ENCODE measurements at regions not wholly inside any gene's neighbourhood (a gene's known extent, or its start where the extent isn't known, plus 50 kb on each side); places are given as distances from the start of the nearest gene placed in this dataset.
"Not testable (repeated sequence)": the region's sequence is repeated elsewhere in the genome, so short reads cannot be mapped to it uniquely, and the experiment has no call there.

DNA sequence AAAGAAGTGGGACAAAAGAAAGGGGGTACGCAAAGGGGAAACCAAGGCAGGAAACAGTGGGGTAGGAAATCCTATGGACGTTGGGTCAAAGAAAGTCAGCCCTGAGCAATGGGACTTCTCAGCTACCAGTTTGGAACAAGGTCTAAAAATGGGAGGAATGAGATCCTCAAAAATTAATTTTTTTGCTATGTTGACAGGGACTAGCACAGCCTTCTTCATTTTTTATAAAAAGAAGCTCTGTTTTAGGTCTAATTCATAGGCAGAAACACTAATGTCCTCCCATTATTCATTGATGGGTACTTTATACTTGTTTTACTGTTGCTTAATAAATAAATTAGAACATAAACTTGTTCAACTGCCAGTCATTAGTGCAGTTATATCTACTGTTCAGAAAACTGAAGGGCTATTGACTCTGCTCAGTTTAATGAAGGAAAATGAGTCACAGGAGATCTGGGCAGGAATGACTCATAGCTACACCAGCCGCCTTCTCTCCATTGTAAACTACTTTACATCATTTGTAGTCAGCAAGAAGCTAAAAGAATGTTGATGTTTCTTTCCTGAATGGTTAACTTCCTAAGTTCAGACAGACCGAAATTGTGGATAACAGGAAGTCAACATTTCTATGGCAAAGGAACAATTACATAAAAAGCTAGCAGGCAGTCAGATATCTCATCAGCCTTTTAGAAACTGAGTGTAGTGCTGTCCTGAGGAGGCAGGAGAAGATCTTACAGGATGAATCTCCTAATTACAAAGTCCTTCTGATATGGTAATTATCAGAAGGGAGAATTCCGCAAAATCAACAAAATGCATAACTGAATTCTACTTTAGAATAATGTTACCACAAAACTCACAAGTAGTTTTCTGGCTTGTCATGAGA is 356.4 kb upstream of the PKN2 start:
- peak; percentile 4 for DNase-seq

DNA sequence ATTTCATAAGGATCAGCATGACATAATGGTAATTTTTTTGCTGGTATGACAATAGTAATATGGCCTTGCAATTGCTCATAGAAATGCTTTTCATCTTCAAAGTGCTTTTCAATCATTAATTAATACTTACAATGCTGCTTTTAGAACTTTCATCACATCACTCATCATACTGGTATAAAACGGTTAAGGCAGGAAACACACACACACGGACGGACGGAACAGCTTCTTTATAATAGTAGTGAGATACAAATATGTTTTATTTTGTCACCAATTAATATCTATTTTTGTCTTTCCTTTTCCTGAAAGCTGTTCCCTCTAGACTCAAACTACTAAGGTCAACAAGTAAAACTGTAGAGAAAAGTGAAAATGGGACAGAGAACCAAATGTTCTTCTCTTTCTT is 353.9 kb upstream of the PKN2 start:
- no peak for DNase-seq

DNA sequence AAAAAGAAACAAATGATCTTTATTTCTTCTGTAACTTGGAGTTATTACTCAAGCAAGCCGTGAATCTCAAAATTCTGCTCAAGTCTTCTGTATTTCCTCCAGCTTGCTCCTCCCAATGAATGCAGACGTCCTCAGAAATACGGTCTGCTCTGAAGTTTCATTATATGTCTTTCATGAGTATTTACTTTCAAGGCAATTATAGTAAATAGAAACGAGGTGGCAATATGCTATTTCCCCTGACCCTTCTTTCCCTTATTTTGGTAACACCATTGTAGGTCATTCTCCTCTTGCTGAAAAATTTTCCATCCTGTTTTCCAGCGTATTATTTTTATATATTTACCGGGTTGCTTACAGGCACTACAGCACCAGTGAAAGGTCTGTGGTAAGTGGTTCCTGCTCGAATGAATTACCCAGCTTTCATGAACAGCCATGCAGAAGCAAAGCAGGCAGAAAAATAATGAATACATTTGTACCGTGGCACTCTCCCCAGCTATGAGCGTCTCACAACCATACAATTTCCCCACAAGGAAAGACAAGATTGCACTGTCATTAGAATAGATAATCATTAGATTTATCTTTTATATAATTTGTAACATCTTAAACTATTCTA is 350.9 kb upstream of the PKN2 start:
- no peak for DNase-seq

DNA sequence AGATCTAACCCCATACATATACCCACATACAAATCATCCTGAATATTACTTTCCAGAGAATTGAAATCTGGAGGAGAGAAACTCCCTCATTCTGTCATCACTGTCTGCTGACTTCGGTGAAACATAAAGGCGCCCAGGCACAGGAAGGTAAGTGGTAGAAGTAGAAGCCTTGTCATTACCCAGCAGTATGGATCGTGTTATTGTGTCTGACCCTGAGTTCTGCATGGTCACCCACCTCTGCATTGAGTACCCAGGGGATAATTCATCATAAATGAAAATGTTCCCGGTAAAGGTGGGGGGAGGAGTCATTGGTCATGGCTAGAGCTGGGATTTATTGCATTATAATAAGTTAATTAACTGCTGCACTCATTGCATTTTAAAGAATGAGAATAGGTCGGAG is 342.6 kb upstream of the PKN2 start:
- DNase-seq: no peak

DNA sequence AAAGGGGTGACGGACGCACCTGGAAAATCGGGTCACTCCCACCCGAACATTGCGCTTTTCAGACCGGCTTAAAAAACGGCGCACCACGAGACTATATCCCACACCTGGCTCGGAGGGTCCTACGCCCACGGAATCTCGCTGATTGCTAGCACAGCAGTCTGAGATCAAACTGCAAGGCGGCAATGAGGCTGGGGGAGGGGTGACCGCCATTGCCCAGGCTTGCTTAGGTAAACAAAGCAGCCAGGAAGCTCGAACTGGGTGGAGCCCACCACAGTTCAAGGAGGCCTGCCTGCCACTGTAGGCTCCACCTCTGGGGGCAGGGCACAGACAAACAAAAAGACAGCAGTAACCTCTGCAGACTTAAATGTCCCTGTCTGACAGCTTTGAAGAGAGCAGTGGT is 342.0 kb upstream of the PKN2 start:
- not testable (repeated sequence) for DNase-seq

DNA sequence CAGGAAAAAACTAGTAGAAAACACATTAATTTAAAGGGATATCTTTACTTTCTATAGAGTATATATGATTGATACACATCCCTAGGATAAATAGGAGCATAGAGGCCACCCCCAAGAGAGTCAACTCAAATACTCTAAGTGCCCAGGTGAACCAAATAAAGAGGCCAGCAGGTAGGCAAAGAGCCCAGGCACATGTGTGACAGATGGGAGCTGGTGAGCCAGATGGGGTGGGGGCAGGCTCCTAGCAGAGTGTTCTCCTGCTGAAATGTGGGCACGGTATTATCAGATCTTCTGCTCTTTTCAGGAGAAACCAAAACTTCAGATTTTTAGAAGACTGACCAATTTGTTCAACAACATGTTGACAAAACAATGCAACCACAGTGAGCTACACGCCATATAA is 333.4 kb upstream of the PKN2 start:
- DNase-seq: no peak

DNA sequence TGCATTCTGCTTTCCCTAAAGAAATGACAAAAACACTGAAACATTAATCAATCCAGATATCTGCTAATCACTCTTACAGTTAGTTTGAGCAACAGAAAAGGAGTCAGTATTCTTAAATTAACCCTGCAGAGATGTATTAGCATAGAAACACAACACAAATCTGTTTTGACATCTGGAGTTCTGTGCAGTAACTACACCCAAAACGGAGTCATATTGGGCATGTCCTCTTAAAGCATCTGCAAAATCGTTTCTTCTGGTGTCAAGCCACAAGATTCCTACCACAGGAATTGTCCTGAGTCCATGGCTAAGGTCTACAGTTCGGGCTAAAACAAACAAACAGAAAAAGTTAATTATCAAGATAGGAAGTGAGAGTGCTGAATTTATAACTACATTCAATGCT is 332.1 kb upstream of the PKN2 start:
- DNase-seq: no peak

DNA sequence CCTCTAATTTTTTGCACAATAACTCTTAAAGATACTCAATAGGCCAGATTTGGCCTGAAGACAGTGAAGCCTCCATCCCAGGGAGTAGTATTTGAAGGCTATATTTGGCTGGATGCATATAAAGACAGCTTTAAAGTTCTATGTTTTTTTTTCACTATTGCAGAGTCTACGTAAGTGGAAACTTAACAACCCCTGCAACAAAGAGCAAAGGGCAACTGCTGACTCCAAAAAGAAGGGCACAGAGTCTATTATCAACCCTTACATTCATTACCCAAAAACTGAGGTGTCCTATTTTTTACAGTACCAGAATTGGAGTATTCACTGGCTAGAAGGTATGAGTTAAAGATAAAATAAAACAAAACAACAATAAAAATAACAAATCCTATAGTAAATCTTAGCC is 329.8 kb upstream of the PKN2 start:
- no peak for DNase-seq

DNA sequence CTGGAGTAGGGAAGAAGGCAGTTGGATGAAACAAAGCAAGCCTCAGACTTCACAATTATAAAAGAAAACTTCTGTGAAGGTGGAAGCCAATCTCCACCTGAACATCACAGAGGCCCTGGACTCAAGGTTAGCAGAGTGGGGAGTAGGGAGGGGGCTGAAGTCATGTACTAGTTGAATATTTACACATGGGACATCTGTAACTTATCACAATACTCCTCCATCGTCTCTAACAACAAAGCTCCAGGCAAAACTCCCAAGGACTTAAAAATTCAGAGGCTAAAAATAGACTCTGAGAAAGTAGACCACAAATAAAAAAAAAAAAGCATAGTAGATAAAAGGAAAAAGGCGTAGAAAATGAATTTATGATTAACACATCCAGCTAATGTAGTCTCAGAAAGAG is 326.3 kb upstream of the PKN2 start:
- DNase-seq: no peak

DNA sequence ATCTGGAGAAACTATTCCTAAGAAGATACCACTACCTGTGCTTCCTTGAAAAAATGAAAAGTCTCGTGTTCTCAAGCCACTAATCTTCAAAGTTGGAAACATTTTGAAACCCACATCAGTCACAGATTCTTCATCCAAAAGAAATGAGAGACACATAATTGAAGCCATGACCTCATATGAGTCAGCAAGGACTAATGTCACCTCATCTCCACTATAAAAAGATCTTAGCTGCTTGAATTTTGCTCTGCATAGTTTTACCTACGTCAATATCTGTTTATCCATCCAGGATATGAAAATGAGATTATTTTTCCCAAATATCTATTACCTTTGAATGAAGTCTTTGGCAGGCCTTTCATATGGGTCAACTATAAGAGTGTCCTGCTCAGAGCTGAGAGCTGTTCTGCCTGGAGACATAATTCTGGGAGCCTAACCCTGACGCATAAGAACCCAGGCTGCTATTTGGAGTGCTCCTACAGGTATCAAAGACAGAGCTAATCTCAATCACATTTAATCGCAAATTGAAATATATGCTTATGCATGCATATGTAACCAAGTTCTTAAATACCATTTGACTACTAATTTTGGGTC is 312.5 kb upstream of the PKN2 start:
- no peak for DNase-seq

DNA sequence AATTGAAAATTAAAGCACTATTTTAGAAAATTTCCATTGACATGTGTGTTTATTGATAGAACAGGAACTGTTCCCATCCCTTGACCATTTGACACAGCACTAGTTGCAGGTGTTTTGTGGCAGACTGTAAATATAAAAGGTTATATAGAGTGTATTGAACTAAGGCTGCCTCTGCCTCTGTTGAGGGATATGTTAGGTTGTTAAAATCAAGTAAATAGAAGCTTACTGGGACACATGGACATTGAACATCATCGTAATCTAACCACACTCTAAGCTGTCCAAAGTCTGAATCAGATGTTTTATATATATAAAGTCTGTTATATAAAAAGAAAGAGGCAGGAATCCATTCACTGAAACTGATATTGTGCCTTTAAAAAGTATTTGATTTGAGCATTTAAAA is 308.1 kb upstream of the PKN2 start:
- no peak for DNase-seq

DNA sequence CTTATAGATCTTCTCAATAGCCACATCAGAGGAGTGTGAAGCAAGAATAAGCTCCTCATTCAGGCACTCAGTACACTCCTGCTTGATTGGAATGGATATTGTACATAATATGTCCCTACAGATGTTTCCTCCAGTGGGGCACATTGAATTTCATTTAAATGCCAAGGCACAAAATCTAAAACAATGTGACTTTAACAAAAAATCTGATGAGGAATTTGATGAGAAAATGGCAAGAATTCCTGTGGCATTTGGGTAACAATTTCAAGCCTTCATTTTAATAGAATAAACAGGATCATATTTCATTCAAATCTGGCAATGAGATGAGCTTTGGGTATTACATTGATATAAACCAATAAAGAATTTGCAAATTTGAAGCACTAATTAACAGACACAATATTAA is 307.7 kb upstream of the PKN2 start:
- DNase-seq: no peak

DNA sequence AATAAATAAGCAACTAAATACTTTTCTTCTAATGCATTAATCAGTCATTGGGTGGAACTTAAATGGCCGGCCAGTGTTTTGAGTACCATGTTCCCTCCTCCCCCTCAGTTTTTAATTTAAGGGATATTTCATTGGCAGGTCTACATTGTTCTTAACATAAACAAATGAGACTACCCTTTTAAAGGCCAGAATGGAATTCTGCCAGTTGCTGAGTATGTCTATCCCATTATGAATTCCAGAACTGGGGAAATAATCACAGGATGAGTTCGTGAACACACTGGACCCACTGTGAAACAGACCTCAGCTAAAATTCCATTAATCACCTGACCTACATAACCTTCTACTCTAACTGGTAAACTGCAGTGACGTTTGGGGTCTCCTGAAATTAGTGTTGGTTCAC is 305.5 kb upstream of the PKN2 start:
- no peak for DNase-seq

DNA sequence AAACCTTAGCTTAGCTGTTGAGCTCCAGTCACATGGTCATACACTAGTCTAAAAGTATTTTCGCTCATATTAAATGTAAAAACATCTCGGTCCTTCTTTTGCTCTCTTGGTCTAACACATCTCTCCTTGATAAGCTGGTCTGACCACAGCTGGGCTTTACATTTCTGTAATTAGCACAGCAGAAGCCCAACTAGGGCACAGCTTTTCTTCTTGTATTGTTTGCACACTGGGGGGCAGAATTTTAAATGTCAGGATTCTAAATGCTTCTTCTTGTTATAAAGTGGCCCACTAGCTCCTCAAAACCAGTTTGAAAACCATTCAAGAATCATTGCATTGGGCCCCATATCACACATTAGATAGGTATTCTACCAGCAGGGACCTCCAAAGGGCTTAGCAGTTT is 289.1 kb upstream of the PKN2 start:
- peak; percentile 24 for DNase-seq

DNA sequence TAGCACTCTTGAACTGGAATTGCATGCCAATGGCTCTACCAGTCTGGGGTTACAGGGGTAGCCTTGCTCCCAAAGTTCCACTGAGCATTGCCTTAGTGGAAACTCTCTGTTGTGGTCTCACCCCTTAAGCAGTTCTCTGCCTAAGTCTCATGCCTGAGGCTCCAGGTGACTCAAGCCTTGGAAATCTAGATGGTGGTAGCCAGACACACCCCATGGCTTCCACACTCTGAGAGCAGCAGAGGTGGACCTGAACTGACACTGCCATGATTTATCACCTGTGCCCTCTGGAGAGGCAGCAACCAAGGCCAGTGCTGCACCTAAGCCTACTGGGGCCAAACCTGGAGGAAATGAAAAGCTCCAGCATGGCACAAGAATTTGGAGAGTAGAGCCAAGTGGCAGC is 285.7 kb upstream of the PKN2 start:
- no peak for DNase-seq

DNA sequence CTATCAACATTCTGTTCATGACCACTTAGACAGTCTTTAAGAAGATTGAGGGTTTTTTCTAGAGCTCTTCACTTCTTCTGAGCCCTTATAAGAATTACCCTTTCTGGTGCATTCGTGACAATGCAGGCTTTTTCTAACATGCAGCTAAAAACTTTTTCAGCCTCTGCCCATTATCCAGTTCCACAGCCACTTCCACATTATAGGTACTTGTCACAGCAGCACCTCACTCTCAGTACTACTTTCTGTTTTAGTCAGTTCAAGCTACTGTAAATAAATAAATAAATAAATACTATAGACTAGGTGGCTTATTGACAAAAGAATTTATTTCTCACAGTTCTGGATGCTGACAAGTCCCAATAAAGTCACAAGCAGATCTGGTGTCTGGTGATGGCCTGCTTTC is 284.4 kb upstream of the PKN2 start:
- no peak for DNase-seq

DNA sequence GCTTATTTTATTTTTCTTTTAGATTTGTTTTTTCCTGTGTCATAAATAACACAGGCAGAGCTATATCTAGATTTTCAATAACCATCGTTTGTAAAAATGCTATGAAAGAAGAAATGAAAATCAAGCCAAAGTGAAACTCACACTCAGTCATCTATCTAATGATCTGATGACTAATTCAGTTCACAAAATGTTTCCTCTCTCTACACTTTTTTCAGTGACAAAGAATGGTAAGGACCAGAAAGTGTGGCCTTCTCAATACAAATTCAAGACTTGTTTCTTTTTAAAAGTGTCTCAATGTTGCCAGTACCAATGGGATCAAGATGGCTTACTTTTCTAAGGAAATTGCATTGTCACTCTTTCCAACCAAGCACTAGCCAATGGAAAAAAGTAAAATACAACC is 282.8 kb upstream of the PKN2 start:
- DNase-seq: peak; percentile 2

DNA sequence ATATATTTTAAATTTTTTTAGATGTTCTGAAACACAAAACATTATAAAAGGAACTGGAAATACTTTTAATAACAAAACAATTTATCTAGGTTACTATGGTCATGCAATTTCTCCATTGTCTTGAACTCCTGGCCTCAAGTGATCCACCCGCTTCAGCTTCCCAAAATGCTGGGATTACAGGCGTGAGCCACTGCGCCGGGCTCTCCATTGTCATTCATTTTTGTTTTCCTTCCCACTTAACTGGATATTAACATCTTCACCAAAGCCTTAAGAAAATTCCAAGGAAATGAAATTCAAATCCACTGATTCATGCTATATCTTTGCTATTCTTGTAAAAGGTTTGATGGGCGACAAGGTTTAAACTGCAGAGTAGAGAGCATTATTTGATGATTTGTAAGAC is 279.5 kb upstream of the PKN2 start:
- DNase-seq: no peak

DNA sequence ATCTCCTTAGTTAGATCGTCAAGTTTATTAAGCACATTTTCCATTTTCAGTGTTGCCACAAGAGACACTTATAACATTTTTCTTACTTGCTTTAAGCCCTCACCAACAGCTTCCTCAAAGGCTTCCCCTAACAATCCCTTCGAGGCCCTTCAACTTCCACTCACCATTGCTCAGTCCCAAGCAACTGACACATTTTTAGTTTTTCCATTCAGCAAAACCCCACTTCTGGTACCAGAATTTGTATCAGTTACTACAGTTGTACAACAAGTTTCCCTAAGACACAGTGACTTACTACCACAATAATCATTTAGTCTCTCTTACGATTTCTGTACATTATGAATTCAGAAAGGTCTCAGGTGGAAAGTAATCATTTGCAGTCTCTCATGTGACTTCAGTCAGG is 276.8 kb upstream of the PKN2 start:
- DNase-seq: no peak

DNA sequence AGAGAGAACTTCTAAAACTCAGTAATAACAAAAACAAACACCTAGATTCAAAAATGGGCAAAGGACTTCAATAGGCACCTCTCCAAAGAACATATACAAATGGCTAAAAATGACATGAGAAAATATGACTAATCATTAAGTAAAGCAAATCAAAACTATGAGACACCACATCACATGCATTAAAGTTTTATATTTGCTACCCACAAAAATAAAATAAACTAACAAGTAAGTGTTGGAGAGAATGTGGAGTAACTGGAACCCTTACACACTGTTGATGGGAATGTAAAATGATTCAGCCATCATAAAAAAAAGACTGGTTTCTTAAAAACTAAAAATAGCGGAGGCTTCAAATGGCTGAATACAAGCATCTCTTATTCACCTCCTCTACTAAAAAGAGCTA is 262.1 kb upstream of the PKN2 start:
- no peak for DNase-seq

DNA sequence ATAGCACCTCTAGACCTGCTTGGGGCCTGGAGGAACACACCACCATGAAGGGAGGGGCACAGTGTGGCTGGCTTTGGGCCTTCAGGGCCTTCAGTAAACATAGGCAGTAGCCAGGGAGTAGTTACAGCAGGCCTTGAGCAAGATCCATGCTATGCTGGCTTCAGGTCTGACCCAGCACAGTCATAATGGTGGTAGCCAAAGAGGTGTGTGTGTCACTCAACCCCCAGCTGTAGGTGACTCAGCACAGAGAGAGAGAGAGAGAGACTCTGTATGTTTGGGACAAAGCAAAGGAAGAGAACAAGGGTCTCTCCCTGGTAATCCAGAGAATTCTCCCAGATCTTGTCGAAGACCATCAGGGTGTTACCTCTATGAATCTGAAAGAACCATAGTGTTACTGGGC is 250.5 kb upstream of the PKN2 start:
- DNase-seq: no peak

DNA sequence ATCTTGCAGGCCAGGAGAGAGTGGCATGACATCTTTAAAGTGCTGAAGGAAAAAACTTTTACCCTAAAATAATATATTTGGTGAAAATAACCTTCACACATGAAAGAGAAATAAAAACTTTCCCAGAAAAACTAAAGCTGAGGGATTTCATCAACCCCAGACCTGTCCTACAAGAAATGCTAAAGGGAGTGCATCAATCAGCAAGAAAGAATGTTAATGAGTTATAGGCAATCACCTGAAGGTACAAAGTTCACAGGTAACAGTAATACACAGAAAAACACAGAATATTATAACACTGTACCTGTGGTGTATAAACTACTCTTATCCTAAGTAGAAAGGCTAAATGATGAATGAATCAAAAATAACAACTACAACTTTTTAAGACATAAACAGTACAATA is 249.2 kb upstream of the PKN2 start:
- no peak for DNase-seq

DNA sequence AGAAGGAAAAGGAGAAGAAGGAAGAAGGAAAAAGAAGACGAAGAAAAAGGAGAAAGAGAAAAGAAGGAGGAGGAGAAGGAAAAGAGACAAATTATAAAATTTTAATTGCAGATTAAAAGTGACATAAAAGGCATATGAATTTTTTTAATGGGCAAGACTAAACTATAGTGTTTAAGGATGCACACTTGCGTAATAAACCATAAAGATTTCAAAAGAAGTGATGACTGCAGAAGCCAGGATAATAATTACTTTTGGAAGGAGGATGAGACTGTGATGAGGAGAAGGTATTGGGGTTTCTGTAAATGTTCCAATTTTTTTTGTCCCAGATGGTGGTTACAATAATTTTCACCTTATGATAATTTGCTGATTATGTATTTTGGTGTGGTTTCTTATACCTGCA is 243.1 kb upstream of the PKN2 start:
- DNase-seq: no peak

DNA sequence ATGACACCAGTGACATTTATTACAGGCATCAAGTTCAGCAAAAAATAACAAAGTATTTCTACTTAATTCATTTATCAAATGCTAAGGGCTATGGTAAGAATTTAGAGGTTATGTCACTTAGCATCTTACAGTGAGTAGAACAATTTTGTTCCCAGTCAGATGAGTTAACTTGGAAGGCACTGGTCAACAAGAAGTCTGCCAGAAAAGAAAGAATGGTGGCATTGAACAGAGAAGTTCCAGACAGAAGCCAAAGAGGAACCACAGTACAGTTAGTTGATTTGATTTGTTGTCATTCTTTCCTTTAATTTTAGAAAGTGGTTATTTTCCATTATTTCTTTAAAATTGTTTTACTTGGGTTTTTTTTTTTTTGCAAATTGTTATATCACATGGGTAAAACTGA is 232.2 kb upstream of the PKN2 start:
- no peak for DNase-seq

DNA sequence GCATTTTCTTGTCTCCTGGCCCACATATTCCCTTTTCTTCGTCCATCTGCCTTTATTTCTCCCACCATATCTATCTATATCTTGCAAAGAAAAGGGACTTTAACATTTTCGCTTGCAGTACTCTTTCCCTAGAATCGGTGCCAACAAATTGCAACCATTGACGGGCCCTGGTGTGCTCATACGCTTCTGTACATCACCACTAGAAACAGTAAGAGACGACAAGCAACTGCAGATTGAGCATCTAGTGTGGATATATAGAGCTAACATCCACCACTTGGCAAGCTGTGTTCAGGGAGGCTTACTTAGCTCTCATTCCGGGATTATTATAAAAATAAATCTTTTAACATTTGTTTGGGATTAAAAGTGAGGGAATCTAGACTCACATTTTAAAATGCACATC is 230.8 kb upstream of the PKN2 start:
- DNase-seq: no peak

Measured in OCI-M1 (cell line).